ENCODE measurements at regions not wholly inside any gene's neighbourhood (a gene's known extent, or its start where the extent isn't known, plus 50 kb on each side); places are given as distances from the start of the nearest gene placed in this dataset.

GRCh38 chr2:101638817-101639605 is 58.5 kb upstream of the MAP4K4 start:
- POLR2A ChIA-PET (ENCODE audit: low non-redundant PET): no interaction called here
- Histone ChIP-seq H3K9me3 (ENCODE audit: low read depth, low read length, poor library complexity, severe bottlenecking) (no peaks in the 10 kb centered on the region), H3K4me1 (ENCODE audit: insufficient read depth, low read length, poor library complexity, severe bottlenecking) (no peaks in the 10 kb centered on the region), H3K27me3 (replicated peaks; ENCODE audit: insufficient read depth, low read depth, low read length, poor library complexity) (no peaks in the 10 kb centered on the region), H3K4me3 (ENCODE audit: low read depth, low read length, poor library complexity, severe bottlenecking) (no peak overlapping the region), H3K36me3 (ENCODE audit: insufficient read depth, low read length, poor library complexity, severe bottlenecking) (no peaks in the 10 kb centered on the region), H3K27ac (ENCODE audit: low read depth, low read length, poor library complexity, severe bottlenecking) (no peak overlapping the region)
- BruUV-seq (replicated peaks): no TSS peak
- intact Hi-C loops (cut with micrococcal nuclease; ENCODE audit: unreplicated experiment): no loop called here
- no peak for TF ChIP-seq EZH2 (IDR thresholded peaks at IDR 0.05; ENCODE audit: borderline replicate concordance, low read depth, low read length, poor library complexity, severe bottlenecking)
- no peak for TF ChIP-seq CTCF (conservative IDR thresholded peaks at IDR 0.05; ENCODE audit: low read depth, low read length)
- CTCF ChIA-PET: no interaction called here
- no peak for DNase-seq (ENCODE audit: low spot score)

GRCh38 chr2:101638181-101638711 is 59.3 kb upstream of the MAP4K4 start:
- no peak for TF ChIP-seq CTCF (conservative IDR thresholded peaks at IDR 0.05; ENCODE audit: low read depth, low read length)
- no peak for TF ChIP-seq EZH2 (IDR thresholded peaks at IDR 0.05; ENCODE audit: borderline replicate concordance, low read depth, low read length, poor library complexity, severe bottlenecking)
- H3K27me3 ChIP-seq (replicated peaks; ENCODE audit: insufficient read depth, low read depth, low read length, poor library complexity): no peaks in the 10 kb centered on the region
- H3K36me3 ChIP-seq (ENCODE audit: insufficient read depth, low read length, poor library complexity, severe bottlenecking): no peaks in the 10 kb centered on the region
- no peaks in the 10 kb centered on the region for H3K4me1 ChIP-seq (ENCODE audit: insufficient read depth, low read length, poor library complexity, severe bottlenecking)
- POLR2A ChIA-PET (ENCODE audit: low non-redundant PET): no interaction called here
- H3K4me3 ChIP-seq (ENCODE audit: low read depth, low read length, poor library complexity, severe bottlenecking): no peak overlapping the region
- CTCF ChIA-PET: no interaction called here
- intact Hi-C loops (cut with micrococcal nuclease; ENCODE audit: unreplicated experiment): no loop called here
- no peak for DNase-seq (ENCODE audit: low spot score)
- H3K27ac ChIP-seq (ENCODE audit: low read depth, low read length, poor library complexity, severe bottlenecking): no peak overlapping the region
- no peaks in the 10 kb centered on the region for H3K9me3 ChIP-seq (ENCODE audit: low read depth, low read length, poor library complexity, severe bottlenecking)
- BruUV-seq (replicated peaks): no TSS peak

GRCh38 chr2:101630224-101630949 is 67.1 kb upstream of the MAP4K4 start:
- CTCF ChIA-PET: no interaction called here
- Histone ChIP-seq H3K27me3 (replicated peaks; ENCODE audit: insufficient read depth, low read depth, low read length, poor library complexity) (no peaks in the 10 kb centered on the region), H3K4me3 (ENCODE audit: low read depth, low read length, poor library complexity, severe bottlenecking) (no peak overlapping the region), H3K9me3 (ENCODE audit: low read depth, low read length, poor library complexity, severe bottlenecking) (no peaks in the 10 kb centered on the region), H3K36me3 (ENCODE audit: insufficient read depth, low read length, poor library complexity, severe bottlenecking) (no peaks in the 10 kb centered on the region), H3K27ac (ENCODE audit: low read depth, low read length, poor library complexity, severe bottlenecking) (no peak overlapping the region), H3K4me1 (ENCODE audit: insufficient read depth, low read length, poor library complexity, severe bottlenecking) (no peaks in the 10 kb centered on the region)
- intact Hi-C loops (cut with micrococcal nuclease; ENCODE audit: unreplicated experiment): no loop called here
- no TSS peak for BruUV-seq (replicated peaks)
- POLR2A ChIA-PET (ENCODE audit: low non-redundant PET): no interaction called here
- DNase-seq (ENCODE audit: low spot score): no peak
- TF ChIP-seq CTCF (conservative IDR thresholded peaks at IDR 0.05; ENCODE audit: low read depth, low read length): no peak
- TF ChIP-seq EZH2 (IDR thresholded peaks at IDR 0.05; ENCODE audit: borderline replicate concordance, low read depth, low read length, poor library complexity, severe bottlenecking): no peak
